ENCODE measurements at regions not wholly inside any gene's neighbourhood (a gene's known extent, or its start where the extent isn't known, plus 50 kb on each side); places are given as distances from the start of the nearest gene placed in this dataset.
"Not testable (repeated sequence)": the region's sequence is repeated elsewhere in the genome, so short reads cannot be mapped to it uniquely, and the experiment has no call there.

DNA sequence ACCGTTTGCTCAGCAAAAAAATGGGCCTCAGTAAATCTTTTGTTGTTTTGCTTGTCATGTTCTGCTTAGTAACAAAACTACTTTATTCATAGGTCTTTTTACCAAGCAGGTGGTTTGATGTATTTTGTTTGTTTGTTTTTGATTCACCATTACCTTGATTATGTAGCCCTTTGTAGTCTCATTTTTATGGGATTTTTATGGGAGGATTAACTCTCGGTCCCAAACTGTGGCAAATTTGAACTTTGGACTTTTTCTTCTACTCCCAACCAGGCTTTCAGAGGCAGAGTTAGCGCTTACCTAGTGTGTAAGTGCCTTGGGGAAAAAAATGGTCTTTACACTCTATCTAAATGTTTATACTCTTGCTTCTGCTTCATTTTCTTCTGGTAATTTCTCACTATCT, 276.7 kb upstream of the POU1F1 start:
- H3K4me3 Mint-ChIP-seq, result no peak overlapping the region
- H3K27ac Mint-ChIP-seq, result no peak overlapping the region
- H3K4me1 Mint-ChIP-seq (ENCODE audit: low read depth in 2 of 2), result no peaks in the 10 kb centered on the region
- no peaks in the 10 kb centered on the region for H3K36me3 Mint-ChIP-seq
- DNase-seq (ENCODE audit: low spot score) (no peak), ATAC-seq (no peak)
- H3K27me3 Mint-ChIP-seq, result no peaks in the 10 kb centered on the region
- peaks cover 2% of the 10 kb centered on the region for H3K9me3 Mint-ChIP-seq

GRCh38 chr3:87550892-87551291, 274.5 kb upstream of the POU1F1 start:
- no peak overlapping the region for H3K4me3 Mint-ChIP-seq
- ATAC-seq (no peak), DNase-seq (ENCODE audit: low spot score) (no peak)
- H3K4me1 Mint-ChIP-seq (ENCODE audit: low read depth in 2 of 2), result no peaks in the 10 kb centered on the region
- peaks cover 5% of the 10 kb centered on the region for H3K9me3 Mint-ChIP-seq
- no peaks in the 10 kb centered on the region for H3K36me3 Mint-ChIP-seq
- H3K27me3 Mint-ChIP-seq, result no peaks in the 10 kb centered on the region
- no peak overlapping the region for H3K27ac Mint-ChIP-seq

DNA sequence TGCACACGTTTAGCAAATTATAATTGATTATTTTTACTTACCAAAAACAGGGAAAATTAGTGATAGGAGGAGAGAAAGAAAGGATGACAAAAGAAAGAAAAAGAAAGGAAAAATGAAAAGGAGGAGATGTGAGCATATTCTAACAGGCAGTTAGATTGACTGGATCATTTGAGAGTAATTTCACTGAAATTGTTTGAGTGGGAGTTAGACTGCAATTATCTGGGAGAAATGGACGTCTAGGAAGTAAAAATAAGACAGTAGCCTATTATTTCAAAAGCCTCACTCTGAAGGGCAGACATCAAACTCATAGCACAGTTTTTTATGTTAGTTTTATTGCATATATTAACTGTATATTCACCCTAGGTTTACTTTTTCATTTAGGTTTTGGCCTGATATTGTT, 272.8 kb upstream of the POU1F1 start:
- H3K9me3 Mint-ChIP-seq, result peaks cover 5% of the 10 kb centered on the region
- H3K36me3 Mint-ChIP-seq, result no peaks in the 10 kb centered on the region
- H3K4me3 Mint-ChIP-seq, result no peak overlapping the region
- H3K27me3 Mint-ChIP-seq, result no peaks in the 10 kb centered on the region
- no peaks in the 10 kb centered on the region for H3K4me1 Mint-ChIP-seq (ENCODE audit: low read depth in 2 of 2)
- ATAC-seq (no peak), DNase-seq (ENCODE audit: low spot score) (no peak)
- H3K27ac Mint-ChIP-seq, result no peak overlapping the region

DNA sequence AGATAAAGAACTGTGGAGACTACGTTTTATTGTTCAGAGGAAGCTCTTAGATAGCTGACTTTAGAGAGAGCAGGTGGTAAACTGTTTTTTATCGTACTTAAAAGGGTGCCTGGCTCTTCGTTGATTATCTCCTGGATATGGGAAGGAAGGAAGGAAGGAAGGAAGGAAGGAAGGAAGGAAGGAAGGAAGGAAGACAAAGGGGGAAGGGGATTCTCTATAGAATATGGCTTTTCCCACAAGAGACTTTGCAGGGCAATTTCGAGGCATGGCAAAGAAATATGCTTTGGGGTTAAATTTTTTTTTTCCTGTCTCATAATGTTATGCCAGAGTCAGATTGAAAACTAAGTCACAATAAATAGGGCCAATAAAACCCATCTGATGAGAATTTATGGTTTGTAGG, 271.9 kb upstream of the POU1F1 start:
- peaks cover 5% of the 10 kb centered on the region for H3K9me3 Mint-ChIP-seq
- no peaks in the 10 kb centered on the region for H3K4me1 Mint-ChIP-seq (ENCODE audit: low read depth in 2 of 2)
- H3K4me3 Mint-ChIP-seq, result no peak overlapping the region
- ATAC-seq, result no peak
- DNase-seq (ENCODE audit: low spot score), result no peak
- H3K27me3 Mint-ChIP-seq, result no peaks in the 10 kb centered on the region
- no peaks in the 10 kb centered on the region for H3K36me3 Mint-ChIP-seq
- no peak overlapping the region for H3K27ac Mint-ChIP-seq

DNA sequence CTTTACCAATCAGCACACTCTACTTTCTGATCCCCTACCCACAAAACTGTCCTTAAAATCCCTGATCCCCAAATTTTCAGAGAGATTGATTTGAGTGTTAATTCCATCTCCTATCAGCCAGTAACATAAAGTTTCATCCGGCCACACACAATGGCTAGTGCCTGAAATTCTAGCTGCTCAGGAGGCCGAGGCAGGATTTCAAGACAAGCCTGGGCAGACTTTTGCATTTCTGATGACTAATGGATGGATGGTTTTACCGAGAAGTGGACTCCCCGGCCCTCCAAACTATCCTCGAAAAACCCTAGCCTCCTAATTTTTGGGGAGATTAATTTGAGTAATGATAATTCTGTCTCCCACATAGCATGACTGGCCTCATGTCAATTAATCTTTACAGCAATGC, 269.8 kb upstream of the POU1F1 start:
- peaks cover 5% of the 10 kb centered on the region for H3K9me3 Mint-ChIP-seq
- no peaks in the 10 kb centered on the region for H3K27me3 Mint-ChIP-seq
- no peak overlapping the region for H3K27ac Mint-ChIP-seq
- H3K36me3 Mint-ChIP-seq, result no peaks in the 10 kb centered on the region
- no peaks in the 10 kb centered on the region for H3K4me1 Mint-ChIP-seq (ENCODE audit: low read depth in 2 of 2)
- ATAC-seq, result no peak
- no peak for DNase-seq (ENCODE audit: low spot score)
- no peak overlapping the region for H3K4me3 Mint-ChIP-seq

DNA sequence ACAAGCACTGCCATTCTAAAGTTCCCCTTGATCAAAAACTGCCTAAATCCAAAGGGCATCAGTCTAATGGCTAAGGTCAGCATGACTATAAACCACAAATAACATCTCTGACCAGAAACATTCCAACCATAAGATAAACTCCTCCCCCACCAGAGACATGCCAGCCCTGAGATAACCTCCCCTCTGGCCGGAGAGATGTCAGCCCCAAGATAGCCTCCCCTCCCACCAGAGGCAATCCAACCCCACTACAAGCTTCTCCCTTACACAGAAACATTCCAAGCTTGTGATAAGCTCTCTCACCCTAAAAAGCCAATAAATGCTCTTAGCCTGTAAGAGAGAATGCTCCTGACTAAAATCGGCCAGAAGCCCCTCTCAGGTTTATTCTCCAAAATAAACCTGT, 267.0 kb upstream of the POU1F1 start:
- not testable (repeated sequence) for H3K27me3 Mint-ChIP-seq; H3K4me3 Mint-ChIP-seq; H3K9me3 Mint-ChIP-seq; H3K27ac Mint-ChIP-seq; H3K36me3 Mint-ChIP-seq; H3K4me1 Mint-ChIP-seq (ENCODE audit: low read depth in 2 of 2); ATAC-seq; DNase-seq (ENCODE audit: low spot score)

- Mint-ChIP-seq H3K36me3 (no peaks in the 10 kb centered on the region), H3K27me3 (no peaks in the 10 kb centered on the region), H3K27ac (no peak overlapping the region), H3K9me3 (no peaks in the 10 kb centered on the region), H3K4me3 (no peak overlapping the region), H3K4me1 (ENCODE audit: low read depth in 2 of 2) (no peaks in the 10 kb centered on the region)
- no peak for ATAC-seq
- DNase-seq (ENCODE audit: low spot score), result no peak
These were observed 265.3 kb upstream of the POU1F1 start for GRCh38 chr3:87541723-87542122.

GRCh38 chr3:87538722-87539121, 262.3 kb upstream of the POU1F1 start:
- not testable (repeated sequence) for H3K36me3 Mint-ChIP-seq; H3K9me3 Mint-ChIP-seq; DNase-seq (ENCODE audit: low spot score); H3K4me3 Mint-ChIP-seq; ATAC-seq; H3K27ac Mint-ChIP-seq; H3K4me1 Mint-ChIP-seq (ENCODE audit: low read depth in 2 of 2); H3K27me3 Mint-ChIP-seq

DNA sequence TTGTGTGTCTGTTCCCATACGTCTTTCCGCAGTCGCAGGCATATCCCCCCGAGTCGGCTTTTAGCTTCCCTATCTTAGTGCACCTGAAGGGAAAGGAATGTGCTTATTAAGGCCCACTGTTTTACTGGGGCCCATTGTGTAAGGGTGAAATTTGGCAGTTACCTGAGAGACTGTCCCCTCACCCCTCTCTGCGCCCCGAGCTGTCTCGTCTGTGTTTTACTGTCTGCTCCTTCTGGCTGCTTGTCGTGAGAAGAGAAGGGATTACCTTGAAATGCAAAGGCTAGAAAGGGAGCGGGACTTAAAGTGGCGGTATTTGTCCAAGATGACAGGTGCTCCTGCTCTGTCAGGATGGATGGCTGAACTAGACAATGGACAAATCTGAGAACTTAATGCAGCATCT, 233.0 kb upstream of the POU1F1 start:
- Mint-ChIP-seq H3K27ac (no peak overlapping the region), H3K36me3 (no peaks in the 10 kb centered on the region), H3K4me1 (ENCODE audit: low read depth in 2 of 2) (no peaks in the 10 kb centered on the region), H3K9me3 (no peaks in the 10 kb centered on the region), H3K27me3 (no peaks in the 10 kb centered on the region), H3K4me3 (no peak overlapping the region)
- ATAC-seq (no peak), DNase-seq (ENCODE audit: low spot score) (no peak)

DNA sequence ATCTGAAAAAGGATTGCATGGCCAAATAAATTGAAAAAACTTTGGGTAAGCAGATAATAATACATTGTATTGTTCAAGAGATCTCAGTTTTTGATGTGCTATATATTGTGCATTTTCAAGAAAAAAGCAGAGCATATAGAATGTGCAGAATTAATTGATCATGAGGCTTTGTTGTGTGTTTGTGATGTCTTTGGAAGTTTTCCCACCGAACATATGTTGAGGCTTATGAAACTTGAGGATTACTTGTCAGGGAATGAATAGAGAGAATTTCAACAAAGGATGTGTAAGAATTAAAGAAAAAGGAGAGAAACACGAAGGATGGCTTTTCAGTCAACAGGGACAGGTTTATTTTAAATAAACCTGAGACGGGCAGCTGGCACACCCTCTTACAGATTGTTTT, 232.5 kb upstream of the POU1F1 start:
- H3K36me3 Mint-ChIP-seq, result no peaks in the 10 kb centered on the region
- no peak for ATAC-seq
- no peaks in the 10 kb centered on the region for H3K4me1 Mint-ChIP-seq (ENCODE audit: low read depth in 2 of 2)
- no peaks in the 10 kb centered on the region for H3K27me3 Mint-ChIP-seq
- no peak overlapping the region for H3K27ac Mint-ChIP-seq
- H3K4me3 Mint-ChIP-seq, result no peak overlapping the region
- no peak for DNase-seq (ENCODE audit: low spot score)
- H3K9me3 Mint-ChIP-seq, result no peaks in the 10 kb centered on the region

DNA sequence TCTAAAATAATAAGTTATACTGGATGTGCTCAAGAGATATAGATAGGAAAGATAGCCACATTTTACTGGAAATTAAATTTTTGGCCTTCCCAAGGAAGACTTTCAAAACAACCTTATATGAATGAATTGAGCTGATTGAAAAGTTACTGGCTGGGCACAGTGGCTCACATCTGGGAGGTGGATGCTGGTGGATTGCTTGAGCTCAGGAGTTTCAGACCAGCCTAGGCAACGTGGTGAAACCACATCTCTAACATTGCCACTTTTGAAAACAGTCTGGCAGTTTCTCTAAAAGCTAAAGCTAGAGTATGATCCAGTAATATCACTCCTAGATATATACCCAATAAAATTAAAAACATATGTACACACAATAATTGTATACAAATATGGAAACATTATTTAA, 231.4 kb upstream of the POU1F1 start:
- H3K27ac Mint-ChIP-seq, result no peak overlapping the region
- no peaks in the 10 kb centered on the region for H3K9me3 Mint-ChIP-seq
- no peak for DNase-seq (ENCODE audit: low spot score)
- H3K4me1 Mint-ChIP-seq (ENCODE audit: low read depth in 2 of 2), result no peaks in the 10 kb centered on the region
- H3K36me3 Mint-ChIP-seq, result no peaks in the 10 kb centered on the region
- ATAC-seq, result no peak
- no peaks in the 10 kb centered on the region for H3K27me3 Mint-ChIP-seq
- H3K4me3 Mint-ChIP-seq, result no peak overlapping the region

- H3K9me3 Mint-ChIP-seq, result no peaks in the 10 kb centered on the region
- H3K4me1 Mint-ChIP-seq (ENCODE audit: low read depth in 2 of 2), result no peaks in the 10 kb centered on the region
- no peaks in the 10 kb centered on the region for H3K36me3 Mint-ChIP-seq
- no peaks in the 10 kb centered on the region for H3K27me3 Mint-ChIP-seq
- no peak overlapping the region for H3K4me3 Mint-ChIP-seq
- H3K27ac Mint-ChIP-seq, result no peak overlapping the region
- DNase-seq (ENCODE audit: low spot score) (no peak), ATAC-seq (no peak)
These were observed 227.6 kb upstream of the POU1F1 start for GRCh38 chr3:87503900-87504498.

- Mint-ChIP-seq H3K4me3 (no peak overlapping the region), H3K27ac (no peak overlapping the region), H3K27me3 (no peaks in the 10 kb centered on the region), H3K9me3 (peaks cover under 1% of the 10 kb centered on the region), H3K4me1 (ENCODE audit: low read depth in 2 of 2) (no peaks in the 10 kb centered on the region), H3K36me3 (no peaks in the 10 kb centered on the region)
- DNase-seq (ENCODE audit: low spot score), result no peak
- no peak for ATAC-seq
These were observed 224.7 kb upstream of the POU1F1 start for GRCh38 chr3:87501076-87501475.

DNA sequence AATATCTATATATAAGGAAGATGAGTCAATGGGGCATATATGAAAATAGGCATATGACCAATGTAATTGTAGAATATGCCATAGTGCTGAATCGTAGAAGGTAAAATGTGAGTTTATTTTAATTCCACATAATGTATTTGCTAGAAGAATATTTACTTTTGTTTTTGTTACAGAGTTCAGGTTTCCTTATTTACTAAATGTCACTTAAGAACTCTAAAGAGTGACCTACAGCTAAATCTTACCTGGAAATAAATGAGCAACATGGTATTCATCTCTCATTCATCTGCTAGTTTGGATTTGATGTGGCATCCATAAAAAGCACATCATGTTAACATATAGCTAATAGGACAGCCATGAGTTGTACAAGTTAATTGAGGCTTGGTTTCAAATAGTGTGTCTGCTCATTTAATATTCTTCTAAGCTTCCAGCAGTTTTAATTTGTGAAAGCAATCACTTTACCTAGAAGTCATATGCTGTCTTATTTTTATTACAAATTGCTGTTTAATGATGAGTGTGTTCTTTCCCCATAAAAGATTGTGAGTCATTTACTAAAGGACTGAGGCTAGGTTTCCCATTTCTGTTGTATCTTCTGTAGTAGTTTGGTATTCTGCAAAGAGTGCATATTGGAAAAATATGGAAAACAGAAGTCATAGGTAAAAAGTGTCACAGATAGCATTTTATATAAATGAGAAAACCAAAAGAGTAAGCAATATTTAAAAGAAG, 222.1 kb upstream of the POU1F1 start:
- Mint-ChIP-seq H3K27ac (no peak overlapping the region), H3K4me3 (no peak overlapping the region), H3K27me3 (no peaks in the 10 kb centered on the region), H3K36me3 (no peaks in the 10 kb centered on the region), H3K4me1 (ENCODE audit: low read depth in 2 of 2) (no peaks in the 10 kb centered on the region), H3K9me3 (peaks cover 2% of the 10 kb centered on the region)
- no peak for ATAC-seq
- DNase-seq (ENCODE audit: low spot score), result no peak

- DNase-seq (ENCODE audit: low spot score), result no peak
- Mint-ChIP-seq H3K36me3 (no peaks in the 10 kb centered on the region), H3K27ac (no peak overlapping the region), H3K4me1 (ENCODE audit: low read depth in 2 of 2) (no peaks in the 10 kb centered on the region), H3K4me3 (no peak overlapping the region), H3K9me3 (peaks cover 2% of the 10 kb centered on the region), H3K27me3 (no peaks in the 10 kb centered on the region)
- ATAC-seq, result no peak
These were observed 219.6 kb upstream of the POU1F1 start for GRCh38 chr3:87495938-87496337.
